ENCODE measurements at regions not wholly inside any gene's neighbourhood (a gene's known extent, or its start where the extent isn't known, plus 50 kb on each side); places are given as distances from the start of the nearest gene placed in this dataset.
A peak's percentile ranks its signal among the peaks of the same experiment; 100 is the strongest.

DNA sequence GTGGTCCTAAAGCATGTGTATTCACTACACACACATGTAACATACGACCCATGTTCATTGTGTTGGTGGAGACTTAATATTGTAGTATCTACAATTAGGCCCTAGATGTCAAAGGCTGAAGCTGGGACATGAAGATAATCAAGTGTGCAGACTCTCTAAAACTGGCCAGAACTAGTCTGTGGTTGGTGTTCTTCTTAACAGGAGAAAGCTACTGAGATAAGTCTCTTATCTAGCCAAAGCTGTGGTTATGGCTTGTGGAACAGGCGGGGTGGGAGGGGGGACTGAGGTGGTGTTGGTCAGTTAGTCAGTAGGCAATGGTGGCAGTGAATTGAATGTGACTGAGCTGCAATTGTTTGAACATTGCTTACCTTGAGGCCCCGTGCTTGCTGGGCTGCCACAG lies 112.7 kb upstream of the SLC24A2 start (continued):
- no peak for TF ChIP-seq EGR1 (conservative IDR thresholded peaks at IDR 0.05)
- TF ChIP-seq ZNF512 (tag; IDR thresholded peaks at IDR 0.05) = no peak
- peak; percentile 81 for TF ChIP-seq REST (IDR thresholded peaks at IDR 0.05; ENCODE audit: borderline replicate concordance)
- no peak for TF ChIP-seq REST (CRISPR knock-in tag; IDR thresholded peaks at IDR 0.05; ENCODE audit: low read depth)
- peak; percentile 72 for TF ChIP-seq ARID1B (IDR thresholded peaks at IDR 0.05)
- no peak for TF ChIP-seq CUX1 (CRISPR knock-in tag; IDR thresholded peaks at IDR 0.05)
- TF ChIP-seq, protein P1, sequence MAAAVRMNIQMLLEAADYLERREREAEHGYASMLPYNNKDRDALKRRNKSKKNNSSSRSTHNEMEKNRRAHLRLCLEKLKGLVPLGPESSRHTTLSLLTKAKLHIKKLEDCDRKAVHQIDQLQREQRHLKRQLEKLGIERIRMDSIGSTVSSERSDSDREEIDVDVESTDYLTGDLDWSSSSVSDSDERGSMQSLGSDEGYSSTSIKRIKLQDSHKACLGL (CRISPR knock-in tag; IDR thresholded peaks at IDR 0.05; ENCODE audit: borderline replicate concordance, poor library complexity, severe bottlenecking) = no peak
- no peak for TF ChIP-seq BMI1 (IDR thresholded peaks at IDR 0.05; ENCODE audit: low read length)
- no peak for TF ChIP-seq MAX (CRISPR knock-in tag; IDR thresholded peaks at IDR 0.05)
- no peak for TF ChIP-seq ZNF644 (tag; IDR thresholded peaks at IDR 0.05; ENCODE audit: low read depth)
- 0 out of 2 replicates have a peak, but pooled peaks have one; percentile 18 for TF ChIP-seq ZKSCAN1 (IDR thresholded peaks at IDR 0.05; ENCODE audit: low read depth, low read length)
- no peak for TF ChIP-seq NFE2 (IDR thresholded peaks at IDR 0.05; ENCODE audit: low read depth)
- TF ChIP-seq ATF7 (IDR thresholded peaks at IDR 0.05) = no peak
- no peak for TF ChIP-seq PRMT5 (CRISPR knock-in tag; IDR thresholded peaks at IDR 0.05)
